NCI-H82 treated with DMSO at 0.1 percent for 48 hours (cell line): ENCODE measurements at regions not wholly inside any gene's neighbourhood (a gene's known extent, or its start where the extent isn't known, plus 50 kb on each side); places are given as distances from the start of the nearest gene placed in this dataset.
"Not testable (repeated sequence)": the region's sequence is repeated elsewhere in the genome, so short reads cannot be mapped to it uniquely, and the experiment has no call there.

ENCODE experiments used
- DNase-seq: peaks from one replicate; lab custom pipeline; 2025; ENCODE audit not compliant: unreplicated experiment; lab: John Stamatoyannopoulos, UW

DNA sequence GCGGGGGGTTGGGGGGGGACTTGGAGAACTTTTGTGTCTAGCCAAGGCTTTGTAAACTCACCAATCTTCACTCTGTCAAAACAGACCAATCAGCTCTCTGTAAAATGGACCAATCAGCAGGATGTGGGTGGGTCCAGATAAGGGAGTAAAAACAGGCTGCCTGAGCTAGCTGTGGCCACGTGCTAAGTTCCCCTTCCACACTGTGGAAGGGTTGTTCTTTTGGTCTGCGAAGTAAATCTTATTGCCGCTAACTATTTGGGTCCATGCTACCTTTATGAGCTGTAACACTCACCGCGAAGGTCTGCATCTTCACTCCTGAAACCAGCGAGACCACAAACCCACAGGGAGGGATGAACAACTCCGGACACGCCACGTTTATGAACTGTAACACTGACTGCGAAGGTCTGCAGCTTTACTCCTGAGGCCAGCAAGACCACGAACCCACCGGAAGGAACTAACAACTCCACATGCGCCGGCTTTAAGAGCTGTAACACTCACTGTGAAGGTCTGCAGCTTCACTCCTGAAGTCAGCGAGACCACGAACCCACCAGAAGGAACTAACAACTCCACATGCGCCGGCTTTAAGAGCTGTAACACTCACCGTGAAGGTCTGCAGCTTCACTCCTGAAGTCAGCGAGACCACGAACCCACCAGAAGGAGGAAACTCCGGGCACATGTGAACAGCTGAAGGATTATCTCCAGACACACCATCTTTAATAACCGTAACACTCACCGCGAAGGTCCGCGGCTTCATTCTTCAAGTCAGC is 186.6 kb downstream of the ID4 start:
- not testable (repeated sequence) for DNase-seq

GRCh38 chr6:20024316-20024673 is 187.1 kb downstream of the ID4 start:
- no peak for DNase-seq

DNA sequence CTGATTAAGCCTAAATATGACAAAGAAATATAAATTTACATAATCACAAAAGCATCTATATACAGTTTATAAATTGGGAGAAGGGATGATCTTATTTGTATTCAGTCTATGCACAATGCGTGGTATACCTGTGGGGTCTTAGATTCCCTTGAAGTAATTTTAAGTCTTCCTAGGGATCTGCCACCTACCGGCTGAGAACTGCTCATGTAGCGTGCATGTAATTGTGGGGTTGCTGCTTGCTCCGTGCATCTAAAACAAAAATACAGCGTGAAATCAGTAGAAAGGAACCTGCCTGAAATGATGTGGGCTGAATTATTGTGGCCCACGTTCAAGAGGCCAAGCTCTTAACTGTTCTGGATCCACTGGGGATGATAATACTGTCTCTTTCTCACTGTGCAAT is 187.3 kb downstream of the MBOAT1 start:
- DNase-seq: no peak

DNA sequence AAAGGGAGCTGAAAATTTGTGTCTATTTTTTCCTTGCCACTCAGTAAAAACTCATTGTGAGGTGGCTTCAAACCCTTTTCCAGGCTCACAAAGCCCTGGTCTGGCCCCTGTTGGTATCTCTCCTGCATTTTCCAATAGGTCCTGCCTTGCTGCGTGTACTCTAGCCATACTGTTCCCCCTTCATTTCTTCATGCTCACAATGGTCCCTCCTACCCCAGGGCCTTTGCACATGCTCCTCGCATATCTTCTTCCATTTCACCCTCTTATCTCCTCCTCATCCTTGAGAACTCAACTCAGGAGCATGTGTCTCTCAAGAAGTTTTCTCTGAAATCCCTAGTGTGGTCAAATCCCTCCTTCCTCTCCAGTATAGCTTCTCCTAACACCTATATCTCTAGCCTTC is 186.6 kb downstream of the MBOAT1 start:
- DNase-seq: no peak

DNA sequence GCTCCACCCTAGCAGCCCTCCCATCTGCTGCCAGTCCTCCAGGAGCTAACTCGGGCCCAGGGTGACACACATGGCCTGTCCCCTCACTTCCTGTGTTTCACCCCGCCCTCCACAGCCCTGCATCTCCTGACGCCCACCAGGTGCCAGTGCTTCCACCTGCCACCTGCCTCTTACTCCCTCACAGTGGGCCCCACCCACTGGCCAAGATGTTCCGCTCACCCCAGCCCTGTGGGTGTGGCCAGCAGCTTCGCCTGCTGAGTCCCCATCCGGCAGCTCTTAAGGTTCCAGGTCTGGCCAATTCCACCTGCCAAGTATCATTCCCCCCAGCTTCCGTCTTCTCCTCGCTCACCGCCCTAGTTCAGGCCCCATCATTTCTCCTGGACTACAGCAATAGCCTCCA is 184.1 kb downstream of the MBOAT1 start:
- DNase-seq: no peak

DNA sequence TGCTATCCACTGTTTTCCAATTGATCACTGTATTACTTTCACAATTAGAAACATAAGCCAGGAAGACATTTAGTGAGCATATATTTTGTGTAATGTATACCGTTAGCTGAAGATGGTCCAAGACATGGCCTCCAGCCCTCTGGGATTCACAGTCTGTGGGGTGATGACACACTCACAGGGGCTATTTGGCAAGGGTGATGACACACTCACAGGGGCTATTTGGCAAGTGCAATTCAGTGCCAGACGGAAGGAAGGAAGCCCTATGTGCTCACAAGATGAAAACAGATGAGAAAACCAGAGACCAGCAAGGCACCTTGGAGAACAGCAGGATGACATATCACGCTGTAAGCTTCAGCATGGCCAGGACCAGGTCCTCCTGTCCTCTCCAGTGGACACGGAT is 183.7 kb downstream of the MBOAT1 start:
- DNase-seq: no peak

DNA sequence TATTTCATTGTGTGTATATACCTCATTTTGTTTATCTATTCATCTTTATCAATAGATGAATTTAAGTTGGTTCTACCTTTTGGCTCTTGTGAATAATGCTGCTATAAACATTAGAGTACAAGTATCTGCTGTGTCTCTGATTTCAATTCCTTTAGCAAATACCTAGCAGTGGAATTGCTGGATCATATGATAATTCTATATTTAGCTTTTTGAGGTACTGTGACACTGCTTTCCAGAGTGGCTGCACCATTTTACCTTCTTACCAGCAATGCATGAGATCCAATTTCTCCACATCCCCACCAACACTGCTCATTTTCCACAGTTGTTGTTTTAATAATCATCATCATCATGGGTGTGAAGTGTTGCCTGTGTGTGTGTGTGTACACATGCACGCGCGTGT is 182.3 kb downstream of the MBOAT1 start:
- DNase-seq: no peak

DNA sequence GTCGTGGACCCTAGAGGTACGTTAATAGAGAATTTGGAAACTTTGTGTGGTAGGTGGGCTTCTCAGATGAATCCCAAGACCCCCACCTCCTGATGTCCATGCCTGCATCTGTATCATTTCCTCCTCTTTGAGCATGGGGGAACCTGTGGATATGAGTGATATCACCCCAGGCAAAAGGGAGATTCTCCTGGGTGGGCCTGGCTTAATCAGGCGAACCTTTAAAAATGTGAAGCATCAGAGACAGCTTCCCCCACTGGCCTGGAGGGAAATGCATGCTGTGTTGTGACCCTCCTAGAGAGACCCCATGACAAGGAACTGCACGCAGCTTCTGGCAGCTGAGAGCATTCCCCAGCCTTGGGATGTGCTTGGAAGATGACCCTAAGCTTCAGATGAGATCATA is 180.9 kb downstream of the MBOAT1 start:
- no peak for DNase-seq

DNA sequence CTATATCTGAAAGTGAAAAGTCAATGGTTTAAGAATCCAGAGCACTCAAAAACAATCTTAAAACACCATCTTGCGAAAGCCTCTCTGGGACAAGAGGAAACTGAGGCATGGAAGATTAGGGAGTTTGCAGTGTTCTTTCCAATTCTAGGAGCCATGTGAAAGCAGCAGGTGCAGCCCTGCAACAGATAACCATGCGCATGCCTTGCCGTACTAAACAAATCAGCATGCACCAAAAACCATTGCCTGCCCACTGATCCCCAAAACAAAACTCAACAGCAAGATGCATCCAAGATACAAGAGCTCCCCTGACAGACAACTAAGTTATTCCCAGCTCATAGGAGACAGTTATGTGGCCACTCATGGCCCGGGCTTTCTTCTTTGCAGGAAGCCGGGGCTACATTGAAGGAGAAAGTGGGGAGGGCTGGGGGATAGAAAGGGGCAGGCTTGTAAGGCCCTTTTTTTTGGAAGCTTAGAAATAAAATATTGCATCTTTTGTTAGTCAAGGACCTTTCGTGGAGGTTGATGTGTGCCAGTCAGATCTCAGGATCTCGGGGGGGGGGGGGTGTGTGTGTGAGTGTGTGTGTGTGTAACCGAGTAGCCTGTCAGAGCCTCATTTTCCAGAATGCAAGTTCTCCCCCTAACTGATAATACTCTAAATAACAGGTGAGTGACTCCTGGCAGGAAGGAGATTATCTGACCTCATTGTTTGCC is 178.4 kb downstream of the MBOAT1 start:
- no peak for DNase-seq

- no peak for DNase-seq
Observed at GRCh38 chr6:20034408-20034769, 177.9 kb downstream of the MBOAT1 start.

- DNase-seq: no peak
Observed at GRCh38 chr6:20036141-20036677, 176.1 kb downstream of the MBOAT1 start.

DNA sequence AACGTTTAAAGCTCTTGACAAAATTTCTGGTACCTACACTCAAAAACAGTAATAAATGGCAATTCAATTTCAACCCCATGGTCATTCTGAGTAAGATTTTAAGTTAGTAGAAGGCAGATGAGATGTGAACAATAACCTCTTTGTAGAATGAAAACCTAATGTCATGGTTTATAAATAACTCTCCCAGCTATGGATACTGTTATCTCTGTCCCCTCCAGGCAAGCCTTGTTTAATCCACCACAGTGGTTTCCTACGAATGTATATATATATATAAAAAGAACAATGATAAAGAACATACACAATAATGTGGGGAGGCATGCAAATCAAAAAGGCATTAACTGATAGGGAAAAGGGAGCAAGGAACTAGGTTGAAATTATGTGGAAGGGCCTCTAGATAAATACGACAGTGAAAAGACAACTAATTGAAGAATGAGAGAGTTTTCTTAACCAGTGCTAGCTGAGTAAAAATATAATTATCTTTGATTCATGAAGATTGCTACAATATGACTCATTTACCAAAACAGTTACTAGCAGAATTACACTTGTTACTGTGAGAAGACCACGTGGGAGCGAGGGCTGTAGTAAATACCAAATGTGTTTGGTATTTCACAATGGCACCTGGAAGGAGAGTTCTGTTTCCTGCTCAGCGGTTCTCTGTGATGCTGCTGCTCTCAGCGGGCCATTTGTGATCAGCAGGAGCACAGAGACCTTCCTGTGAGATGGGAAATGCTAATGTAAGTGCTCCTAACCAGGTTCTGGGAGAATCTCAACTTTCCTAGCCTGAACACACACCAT is 173.7 kb downstream of the MBOAT1 start:
- no peak for DNase-seq

GRCh38 chr6:20044883-20045282 is 167.4 kb downstream of the MBOAT1 start:
- no peak for DNase-seq
